ENCODE measurements at regions not wholly inside any gene's neighbourhood (a gene's known extent, or its start where the extent isn't known, plus 50 kb on each side); places are given as distances from the start of the nearest gene placed in this dataset.

DNA sequence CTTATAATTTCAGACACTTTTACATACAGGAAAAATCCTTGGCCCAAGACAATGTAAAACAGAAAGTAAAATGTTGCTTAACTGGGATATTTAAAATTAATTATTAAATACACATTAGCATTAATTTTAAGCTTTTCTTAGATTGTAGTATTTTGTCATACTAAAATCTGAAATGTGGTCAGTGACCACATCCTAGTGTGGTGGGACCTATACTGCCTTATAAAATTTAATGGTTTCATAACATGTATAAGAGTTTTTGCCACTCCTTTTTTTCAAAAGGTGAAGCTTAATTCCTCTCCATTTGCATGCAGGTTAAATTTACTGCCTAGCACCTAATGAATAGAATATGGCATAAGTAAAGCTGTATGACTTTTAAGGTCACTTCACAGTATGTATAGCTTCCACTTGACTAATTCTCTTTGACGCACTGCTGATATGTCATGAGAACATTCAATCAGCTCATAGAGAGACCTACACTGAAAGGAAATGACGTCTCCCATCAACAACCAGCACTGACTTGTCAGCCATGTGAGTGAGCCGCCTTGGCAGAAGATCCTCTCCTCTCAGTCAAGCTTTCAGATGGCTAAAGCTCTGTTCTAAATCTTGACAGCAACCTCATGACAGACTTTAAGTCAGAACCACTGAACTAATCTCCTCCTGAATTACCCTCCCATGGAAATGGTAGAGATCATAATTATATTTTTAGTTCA is 847.8 kb downstream of the SI start:
- Histone ChIP-seq H4K8ac (replicated peaks; ENCODE audit: insufficient read length, low read depth, low read length) (no peak overlapping the region), H4K91ac (ENCODE audit: insufficient read length, low read depth, low read length) (no peak overlapping the region), H2BK120ac (ENCODE audit: low read depth, low read length, poor library complexity, severe bottlenecking) (no peak overlapping the region), H3K14ac (ENCODE audit: insufficient read depth, low read length) (no peak overlapping the region), H3K4me2 (ENCODE audit: insufficient read depth, insufficient read length, low read length) (no peak overlapping the region), H3K23me2 (ENCODE audit: insufficient read length, low read depth, low read length, poor library complexity, severe bottlenecking) (no peaks in the 10 kb centered on the region), H2BK5ac (ENCODE audit: insufficient read length, low read length) (no peak overlapping the region), H3K23ac (ENCODE audit: insufficient read length, low read depth, low read length) (no peak overlapping the region), H3K27ac (ENCODE audit: insufficient read length, low read depth, low read length) (no peak overlapping the region), H2BK15ac (ENCODE audit: low read depth, low read length) (no peak overlapping the region), H3K4me1 (ENCODE audit: insufficient read depth, low read length) (no peaks in the 10 kb centered on the region), H3K9ac (ENCODE audit: extremely low read depth, insufficient read length, low read length) (no peak overlapping the region), H4K20me1 (ENCODE audit: control insufficient read depth, insufficient read depth, insufficient read length) (no peaks in the 10 kb centered on the region), H3K9me3 (ENCODE audit: control insufficient read depth, low read depth, low read length) (no peaks in the 10 kb centered on the region), H3K56ac (ENCODE audit: insufficient read length, low read depth, low read length) (no peak overlapping the region), H2AK5ac (ENCODE audit: insufficient read length, low read length) (no peak overlapping the region), H3K4ac (ENCODE audit: low read depth, low read length) (no peak overlapping the region), H4K5ac (ENCODE audit: insufficient read length, low read depth, low read length) (no peak overlapping the region), H3K79me1 (ENCODE audit: insufficient read depth, low read depth, low read length, poor library complexity, severe bottlenecking) (no peaks in the 10 kb centered on the region), H3K79me2 (ENCODE audit: insufficient read depth, low read length) (no peaks in the 10 kb centered on the region), H3T11ph (ENCODE audit: low read length) (no peak overlapping the region), H3K18ac (ENCODE audit: insufficient read length, low read depth, low read length) (no peak overlapping the region), H2AFZ (ENCODE audit: low read length) (no peak overlapping the region), H3K27me3 (ENCODE audit: insufficient read depth, low read length) (no peaks in the 10 kb centered on the region), H2BK20ac (ENCODE audit: low read depth, low read length, poor library complexity, severe bottlenecking) (no peak overlapping the region), H2BK12ac (ENCODE audit: insufficient read length, low read depth, low read length) (no peak overlapping the region)
- Mint-ChIP-seq H3K27ac (no peak overlapping the region), H3K9me3 (no peaks in the 10 kb centered on the region; a peak in 1 of 5 replicates), H3K4me3 (no peak overlapping the region), H3K27me3 (ENCODE audit: low read depth) (no peaks in the 10 kb centered on the region), H3K4me1 (no peaks in the 10 kb centered on the region), H3K36me3 (ENCODE audit: insufficient read depth in 1 of 3, low read depth in 3 of 3) (no peaks in the 10 kb centered on the region)
- TF ChIP-seq CTCF (conservative IDR thresholded peaks at IDR 0.05), result no peak
- no peak for DNase-seq
- WGBS (ENCODE audit: extremely low coverage, insufficient read length, low lambda C conversion rate), result no CpG with 5 or more reads among the region's 3 CpGs
